Upper lobe of right lung (tissue), 1 donor: ENCODE measurements at regions not wholly inside any gene's neighbourhood (a gene's known extent, or its start where the extent isn't known, plus 50 kb on each side); places are given as distances from the start of the nearest gene placed in this dataset.

Source experiments
- ATAC-seq: fragments of 200-7000 bp; cut with Tn5 transposase; one replicate; pipeline ENCODE4 v1.9.1; 2020; ENCODE audit warnings: mild to moderate bottlenecking, moderate library complexity
- DNase-seq: peaks from one replicate; pipeline ENCODE4 v3.0.0-alpha.2; 2020
- H3K27ac ChIP-seq: fragments of 200-600 bp; one replicate; pipeline ENCODE4 v1.8.0; 2022
- H3K27me3 ChIP-seq: fragments of 200-600 bp; one replicate; pipeline ENCODE4 v1.8.0; 2022; ENCODE audit warnings: mild to moderate bottlenecking
- H3K36me3 ChIP-seq: fragments of 200-600 bp; one replicate; pipeline ENCODE4 v1.8.0; 2022
- H3K4me1 ChIP-seq: fragments of 200-600 bp; one replicate; pipeline ENCODE4 v1.8.0; 2022
- H3K4me3 ChIP-seq: fragments of 200-600 bp; one replicate; pipeline ENCODE4 v1.8.0; 2022; ENCODE audit warnings: mild to moderate bottlenecking
- H3K9me3 ChIP-seq: fragments of 200-600 bp; one replicate; pipeline ENCODE4 v1.8.0; 2022
- CTCF ChIP-seq: fragments of 200-600 bp; IDR thresholded peaks from one replicate; pipeline ENCODE4 v1.8.0; 2022; ENCODE audit warnings: antibody characterized with exemption
- intact Hi-C: fragments of 100-400 bp; cut with DNase I; formaldehyde crosslinking; loops from one replicate; pipeline ENCODE4 v1.11.0; 2022
- donor health status: DM: no; HTN: yes; CAD: no; lungs with severe emphysema.

- no peaks in the 10 kb centered on the region for H3K9me3 ChIP-seq
- no peak for ATAC-seq
- no peak overlapping the region for H3K27ac ChIP-seq
- no peak for DNase-seq
- intact Hi-C loops = no loop called here
- no peaks in the 10 kb centered on the region for H3K27me3 ChIP-seq
- TF ChIP-seq CTCF = no peak
- no peaks in the 10 kb centered on the region for H3K36me3 ChIP-seq
- no peak overlapping the region for H3K4me3 ChIP-seq
- H3K4me1 ChIP-seq = peaks cover 10% of the 10 kb centered on the region
These were observed 82.0 kb upstream of the DPH5 start for GRCh38 chr1:101107496-101108110.

GRCh38 chr1:101105877-101106276 lies 80.3 kb upstream of the DPH5 start:
- no peaks in the 10 kb centered on the region for H3K27me3 ChIP-seq
- no peaks in the 10 kb centered on the region for H3K36me3 ChIP-seq
- no peak for TF ChIP-seq CTCF
- H3K4me3 ChIP-seq = no peak overlapping the region
- no peaks in the 10 kb centered on the region for H3K4me1 ChIP-seq
- DNase-seq = no peak
- H3K9me3 ChIP-seq = no peaks in the 10 kb centered on the region
- ATAC-seq = peak; percentile 25
- intact Hi-C loops = no loop called here
- H3K27ac ChIP-seq = no peak overlapping the region

- no peaks in the 10 kb centered on the region for H3K9me3 ChIP-seq
- H3K4me3 ChIP-seq = no peak overlapping the region
- no peak for TF ChIP-seq CTCF
- intact Hi-C loops = no loop called here
- no peaks in the 10 kb centered on the region for H3K27me3 ChIP-seq
- DNase-seq (no peak), ATAC-seq (no peak)
- H3K27ac ChIP-seq = no peak overlapping the region
- H3K36me3 ChIP-seq = no peaks in the 10 kb centered on the region
- H3K4me1 ChIP-seq = no peaks in the 10 kb centered on the region
These were observed 77.0 kb upstream of the DPH5 start for GRCh38 chr1:101102426-101103156.

GRCh38 chr1:101101360-101101759 lies 75.8 kb upstream of the DPH5 start:
- no peaks in the 10 kb centered on the region for H3K9me3 ChIP-seq
- ATAC-seq = no peak
- no peaks in the 10 kb centered on the region for H3K36me3 ChIP-seq
- H3K27ac ChIP-seq = no peak overlapping the region
- no peaks in the 10 kb centered on the region for H3K4me1 ChIP-seq
- intact Hi-C loops = no loop called here
- H3K4me3 ChIP-seq = no peak overlapping the region
- TF ChIP-seq CTCF = no peak
- DNase-seq = no peak
- H3K27me3 ChIP-seq = no peaks in the 10 kb centered on the region

- no peak overlapping the region for H3K27ac ChIP-seq
- H3K4me3 ChIP-seq = no peak overlapping the region
- intact Hi-C loops = no loop called here
- no peak for ATAC-seq
- H3K4me1 ChIP-seq = no peaks in the 10 kb centered on the region
- TF ChIP-seq CTCF = no peak
- no peak for DNase-seq
- H3K9me3 ChIP-seq = no peaks in the 10 kb centered on the region
- no peaks in the 10 kb centered on the region for H3K27me3 ChIP-seq
- no peaks in the 10 kb centered on the region for H3K36me3 ChIP-seq
These were observed 75.1 kb upstream of the DPH5 start for GRCh38 chr1:101100674-101101073.
